Trophoblast cell (in vitro differentiated cells and primary cell): ENCODE measurements at regions not wholly inside any gene's neighbourhood (a gene's known extent, or its start where the extent isn't known, plus 50 kb on each side); places are given as distances from the start of the nearest gene placed in this dataset.

ENCODE experiments used
- DNase-seq, 2 donors: peaks; one replicate each; pipeline ENCODE4 v3.0.0-alpha.2; 2016
- H2AFZ ChIP-seq: 2 replicates; pipeline ENCODE4 v1.6.1; 2013; ENCODE audit warnings: low read length, moderate library complexity, mild to moderate bottlenecking; ENCODE audit not compliant: insufficient read depth, poor library complexity
- H2AK5ac ChIP-seq: 2 replicates; pipeline ENCODE4 v1.6.1; 2013; ENCODE audit warnings: mild to moderate bottlenecking, low read length
- H2BK120ac ChIP-seq: 2 replicates; pipeline ENCODE4 v1.6.1; 2013; ENCODE audit warnings: low read length, mild to moderate bottlenecking, moderate library complexity; ENCODE audit not compliant: insufficient read depth, poor library complexity
- H2BK12ac ChIP-seq: 2 replicates; pipeline ENCODE4 v1.6.1; 2013; ENCODE audit warnings: mild to moderate bottlenecking, low read length, moderate library complexity
- H2BK5ac ChIP-seq: 2 replicates; pipeline ENCODE4 v1.6.1; 2013; ENCODE audit warnings: low read length, low read depth, moderate library complexity, mild to moderate bottlenecking; ENCODE audit not compliant: poor library complexity
- H3K14ac ChIP-seq: 2 replicates; pipeline ENCODE4 v1.6.1; 2013; ENCODE audit warnings: mild to moderate bottlenecking, low read length
- H3K18ac ChIP-seq: 2 replicates; pipeline ENCODE4 v1.6.1; 2013; ENCODE audit warnings: mild to moderate bottlenecking, low read length
- H3K23ac ChIP-seq: 2 replicates; pipeline ENCODE4 v1.6.1; 2013; ENCODE audit warnings: low read length
- H3K27ac ChIP-seq: 2 replicates; pipeline ENCODE4 v1.5.1; 2013; ENCODE audit warnings: low read depth, mild to moderate bottlenecking, inconsistent platforms, low read length, moderate library complexity
- H3K27me3 ChIP-seq: 2 replicates; pipeline ENCODE4 v1.6.1; 2013; ENCODE audit warnings: inconsistent platforms, mild to moderate bottlenecking, low read length, moderate library complexity; ENCODE audit not compliant: insufficient read depth
- H3K36me3 ChIP-seq, 2 experiments: 1 replicate in 1 of 2; 2 replicates in 1 of 2; pipeline ENCODE4 v1.6.1; 2013; ENCODE audit warnings: low read length in 2 of 2, mild to moderate bottlenecking in 2 of 2, moderate library complexity in 1 of 2; ENCODE audit not compliant: insufficient read depth in 2 of 2, control insufficient read depth in 1 of 2
- H3K4ac ChIP-seq: 2 replicates; pipeline ENCODE4 v1.6.1; 2013; ENCODE audit warnings: low read depth, mild to moderate bottlenecking, low read length, moderate library complexity
- H3K4me1 ChIP-seq, 2 experiments: 1 replicate in 1 of 2; 2 replicates in 1 of 2; pipeline ENCODE4 v1.6.1; 2013; ENCODE audit warnings: low read length in 2 of 2, mild to moderate bottlenecking in 2 of 2, moderate library complexity in 1 of 2; ENCODE audit not compliant: insufficient read depth in 2 of 2, control insufficient read depth in 1 of 2
- H3K4me2 ChIP-seq: 2 replicates; pipeline ENCODE4 v1.6.1; 2013; ENCODE audit warnings: inconsistent platforms, mild to moderate bottlenecking, low read length, moderate library complexity
- H3K4me3 ChIP-seq: 2 replicates; pipeline ENCODE4 v1.5.1; 2013; ENCODE audit warnings: mild to moderate bottlenecking, low read depth, low read length, inconsistent platforms
- H3K79me1 ChIP-seq: one replicate; pipeline ENCODE4 v1.6.1; 2013; ENCODE audit warnings: low read length
- H3K79me2 ChIP-seq: 2 replicates; pipeline ENCODE4 v1.6.1; 2013; ENCODE audit warnings: low read length, mild to moderate bottlenecking; ENCODE audit not compliant: control insufficient read depth, insufficient read depth, poor library complexity
- H3K9ac ChIP-seq: 2 replicates; pipeline ENCODE4 v1.6.1; 2013; ENCODE audit warnings: mild to moderate bottlenecking, low read length
- H3K9me3 ChIP-seq: 2 replicates; pipeline ENCODE4 v1.6.1; 2013; ENCODE audit warnings: low read depth, mild to moderate bottlenecking, control low read depth, inconsistent platforms, low read length; ENCODE audit not compliant: insufficient read depth
- H4K12ac ChIP-seq: 2 replicates; pipeline ENCODE4 v1.6.1; 2013; ENCODE audit warnings: low read depth, mild to moderate bottlenecking, low read length, moderate library complexity
- H4K8ac ChIP-seq: 2 replicates; pipeline ENCODE4 v1.6.1; 2013; ENCODE audit warnings: low read depth, mild to moderate bottlenecking, low read length, moderate library complexity
- H4K91ac ChIP-seq: one replicate; pipeline ENCODE4 v1.6.1; 2013; ENCODE audit warnings: low read depth, mild to moderate bottlenecking, low read length, moderate library complexity
- WGBS: extraction: QIAGEN DNeasy Blood & Tissue Kit; methylation state at CpG from one replicate; pipeline ENCODE4 v1.1.7; 2013; ENCODE audit warnings: missing lambda C conversion rate; ENCODE audit not compliant: insufficient read length, insufficient coverage; ENCODE audit errors: extremely low coverage; 5-methylcytosine and 5-hydroxymethylcytosine counted together

DNA sequence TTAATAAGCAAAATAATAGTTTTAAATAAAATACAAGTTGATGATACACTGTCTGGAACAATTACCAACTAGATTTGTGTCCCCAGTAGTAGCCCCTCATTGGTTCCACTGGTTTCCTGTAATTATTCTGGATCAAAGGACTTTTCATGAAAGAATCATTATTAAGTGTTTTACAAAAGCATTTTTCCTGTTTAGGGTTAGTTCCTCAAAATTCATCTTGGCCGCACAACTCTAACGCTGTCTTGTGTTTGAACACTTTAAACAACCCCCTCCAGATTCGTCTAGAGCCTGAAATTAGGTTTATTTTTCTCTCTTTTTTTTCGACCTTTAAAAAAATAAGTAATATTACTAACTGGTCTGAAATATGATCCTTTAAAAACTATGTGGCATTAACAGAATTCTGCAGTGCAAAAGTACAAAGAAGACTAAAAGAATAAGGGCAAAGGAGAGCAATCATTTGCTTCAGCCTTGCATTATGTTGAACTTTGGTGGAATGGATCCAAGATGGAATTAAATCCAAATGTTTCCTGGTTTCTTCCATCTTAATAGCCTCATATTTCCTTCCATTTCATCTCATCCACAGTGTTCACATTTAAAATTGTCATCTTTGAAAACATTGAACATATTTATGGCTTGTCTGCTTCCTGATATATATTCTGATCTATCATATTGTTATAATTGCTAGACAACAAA, 678.4 kb downstream of the IRS1 start:
- H2AK5ac ChIP-seq: no peak overlapping the region
- H3K36me3 ChIP-seq: no peaks in the 10 kb centered on the region
- H3K4me1 ChIP-seq: no peaks in the 10 kb centered on the region
- H3K4me3 ChIP-seq: no peak overlapping the region
- no peak overlapping the region for H3K4ac ChIP-seq
- no peaks in the 10 kb centered on the region for H3K79me2 ChIP-seq
- no peak for DNase-seq
- H3K18ac ChIP-seq: no peak overlapping the region
- no peak overlapping the region for H3K14ac ChIP-seq
- H2BK120ac ChIP-seq: no peak overlapping the region
- no peak overlapping the region for H4K12ac ChIP-seq
- no peak overlapping the region for H2AFZ ChIP-seq
- H4K8ac ChIP-seq: no peak overlapping the region
- H2BK12ac ChIP-seq: no peak overlapping the region
- WGBS: no CpG with 5 or more reads among the region's 4 CpGs
- H2BK5ac ChIP-seq: no peak overlapping the region
- H3K27me3 ChIP-seq: no peaks in the 10 kb centered on the region
- no peak overlapping the region for H3K23ac ChIP-seq
- H4K91ac ChIP-seq: no peak overlapping the region
- no peak overlapping the region for H3K4me2 ChIP-seq
- no peaks in the 10 kb centered on the region for H3K79me1 ChIP-seq
- no peak overlapping the region for H3K27ac ChIP-seq
- no peaks in the 10 kb centered on the region for H3K9me3 ChIP-seq
- H3K9ac ChIP-seq: no peak overlapping the region

DNA sequence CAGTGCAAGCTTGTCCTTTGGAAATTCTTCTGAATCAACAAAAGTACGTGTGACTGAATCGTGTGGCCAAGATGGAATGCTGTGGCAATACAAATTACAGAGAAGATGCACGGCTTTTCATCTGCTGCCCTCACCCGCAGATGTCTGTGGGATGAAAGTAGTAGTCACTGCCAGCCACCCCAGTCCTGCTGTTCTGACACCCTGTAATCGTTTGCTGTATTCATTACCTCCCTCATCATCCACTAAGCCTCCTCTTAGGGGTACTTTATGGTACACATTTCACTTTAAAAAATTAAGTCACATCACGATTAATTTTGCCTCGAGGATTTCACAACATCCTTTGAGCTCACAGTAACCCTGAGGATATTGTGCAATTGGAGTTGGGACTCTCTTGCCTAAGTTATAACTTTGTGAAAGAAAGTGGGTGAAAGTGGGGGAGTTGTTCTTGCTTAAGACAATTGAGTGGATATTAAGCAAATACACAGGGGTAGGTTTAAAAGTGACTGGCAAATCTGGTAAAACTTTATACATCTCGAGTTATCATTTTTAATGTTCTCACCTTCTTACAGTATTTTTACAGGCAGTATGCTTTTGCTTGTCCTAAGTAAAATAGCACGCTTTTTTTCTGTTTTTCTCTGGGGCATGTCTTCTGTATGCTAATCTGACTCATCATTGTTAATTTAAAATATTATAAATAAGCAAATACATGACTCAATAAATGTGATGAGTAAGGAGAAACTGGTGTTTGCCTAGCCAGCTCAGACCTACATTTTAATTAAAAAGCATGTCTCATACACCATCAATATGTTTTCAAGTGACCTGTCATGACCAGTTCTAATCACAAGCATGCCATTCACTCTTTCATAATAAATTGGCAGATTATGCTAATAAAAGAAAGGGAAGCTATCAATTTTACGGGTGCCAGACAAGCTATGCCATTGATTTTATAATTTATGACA, 680.9 kb downstream of the IRS1 start:
- no peak overlapping the region for H3K14ac ChIP-seq
- no peak overlapping the region for H3K4me2 ChIP-seq
- H3K4ac ChIP-seq: no peak overlapping the region
- no peak overlapping the region for H2BK12ac ChIP-seq
- no peaks in the 10 kb centered on the region for H3K79me1 ChIP-seq
- H4K8ac ChIP-seq: no peak overlapping the region
- H3K36me3 ChIP-seq: no peaks in the 10 kb centered on the region
- no peaks in the 10 kb centered on the region for H3K79me2 ChIP-seq
- no peak overlapping the region for H3K18ac ChIP-seq
- no CpG with 5 or more reads among the region's 10 CpGs for WGBS
- H3K27me3 ChIP-seq: no peaks in the 10 kb centered on the region
- no peak overlapping the region for H3K4me3 ChIP-seq
- no peak overlapping the region for H4K91ac ChIP-seq
- no peak overlapping the region for H2AFZ ChIP-seq
- no peaks in the 10 kb centered on the region for H3K9me3 ChIP-seq
- H3K4me1 ChIP-seq: peaks cover 0 to 3% of the 10 kb centered on the region in 2 experiments
- H3K9ac ChIP-seq: no peak overlapping the region
- H3K23ac ChIP-seq: no peak overlapping the region
- H2BK5ac ChIP-seq: peak overlapping the region; percentile 21
- H3K27ac ChIP-seq: no peak overlapping the region
- H4K12ac ChIP-seq: no peak overlapping the region
- no peak overlapping the region for H2BK120ac ChIP-seq
- peak; percentile 9 to 36 for DNase-seq
- H2AK5ac ChIP-seq: no peak overlapping the region

GRCh38 chr2:226117510-226118065, 682.0 kb downstream of the IRS1 start:
- Histone ChIP-seq H3K9ac (no peak overlapping the region), H3K79me1 (no peaks in the 10 kb centered on the region), H2AFZ (no peak overlapping the region), H3K23ac (no peak overlapping the region), H3K4me2 (no peak overlapping the region), H3K27me3 (no peaks in the 10 kb centered on the region), H4K91ac (no peak overlapping the region), H2AK5ac (no peak overlapping the region), H3K27ac (no peak overlapping the region), H4K12ac (no peak overlapping the region), H4K8ac (no peak overlapping the region), H3K4me1 (peaks cover 0 to 3% of the 10 kb centered on the region in 2 experiments), H2BK12ac (no peak overlapping the region), H3K36me3 (no peaks in the 10 kb centered on the region), H3K4me3 (no peak overlapping the region), H2BK5ac (no peak overlapping the region), H3K18ac (no peak overlapping the region), H3K9me3 (no peaks in the 10 kb centered on the region), H3K14ac (no peak overlapping the region), H3K79me2 (no peaks in the 10 kb centered on the region), H2BK120ac (no peak overlapping the region), H3K4ac (no peak overlapping the region)
- WGBS: no CpG with 5 or more reads among the region's 3 CpGs
- DNase-seq: no peak

- Histone ChIP-seq H3K4me2 (no peak overlapping the region), H2AK5ac (no peak overlapping the region), H3K14ac (no peak overlapping the region)
Observed at GRCh38 chr2:226116346-226116745, 683.3 kb downstream of the IRS1 start.

More at GRCh38 chr2:226116346-226116745, 683.3 kb downstream of the IRS1 start:
- no peak overlapping the region for H3K23ac ChIP-seq
- H3K4me3 ChIP-seq: no peak overlapping the region
- H2BK12ac ChIP-seq: no peak overlapping the region
- no peaks in the 10 kb centered on the region for H3K79me2 ChIP-seq
- no peak overlapping the region for H3K4ac ChIP-seq
- H3K18ac ChIP-seq: no peak overlapping the region
- no CpG with 5 or more reads among the region's 3 CpGs for WGBS
- no peak overlapping the region for H4K91ac ChIP-seq
- peaks cover 0 to 3% of the 10 kb centered on the region in 2 experiments for H3K4me1 ChIP-seq
- no peak overlapping the region for H3K27ac ChIP-seq
- no peak for DNase-seq
- H3K79me1 ChIP-seq: no peaks in the 10 kb centered on the region
- no peak overlapping the region for H4K8ac ChIP-seq
- no peak overlapping the region for H2BK5ac ChIP-seq
- H3K9me3 ChIP-seq: no peaks in the 10 kb centered on the region
- no peak overlapping the region for H2BK120ac ChIP-seq
- no peaks in the 10 kb centered on the region for H3K36me3 ChIP-seq
- H2AFZ ChIP-seq: no peak overlapping the region
- no peak overlapping the region for H3K9ac ChIP-seq
- H4K12ac ChIP-seq: no peak overlapping the region
- no peaks in the 10 kb centered on the region for H3K27me3 ChIP-seq
